ENCODE measurements at regions not wholly inside any gene's neighbourhood (a gene's known extent, or its start where the extent isn't known, plus 50 kb on each side); places are given as distances from the start of the nearest gene placed in this dataset.

- Histone ChIP-seq H3K36me3 (ENCODE audit: control insufficient read depth in 4 of 4, insufficient read depth in 3 of 4, low read depth in 1 of 4, low read length in 3 of 4) (no peaks in the 10 kb centered on the region), H3K9me3 (ENCODE audit: control insufficient read depth in 4 of 4, low read length in 3 of 4) (no peaks in the 10 kb centered on the region), H3K27me3 (ENCODE audit: control insufficient read depth in 4 of 4, insufficient read depth in 4 of 4, low read length in 3 of 4) (no peaks in the 10 kb centered on the region), H3K9ac (ENCODE audit: low read depth in 1 of 2, low read length in 2 of 2) (no peak overlapping the region), H3K4me1 (ENCODE audit: control insufficient read depth in 4 of 4, insufficient read depth in 4 of 4, low read length in 3 of 4) (no peaks in the 10 kb centered on the region), H3K27ac (ENCODE audit: low read depth in 1 of 2, low read length in 2 of 2) (no peak overlapping the region), H3K4me3 (ENCODE audit: low read depth in 1 of 3, low read length in 3 of 3) (no peak overlapping the region)
- no peak for DNase-seq (ENCODE audit: low spot score)
- TF ChIP-seq REST (IDR thresholded peaks at IDR 0.05) (no peak), HNF4G (IDR thresholded peaks at IDR 0.05) (no peak), FOXA2 (IDR thresholded peaks at IDR 0.05) (no peak), SP1 (IDR thresholded peaks at IDR 0.05) (no peak), YY1 (IDR thresholded peaks at IDR 0.05) (no peak), RXRA (IDR thresholded peaks at IDR 0.05) (no peak), ZBTB33 (IDR thresholded peaks at IDR 0.05) (no peak), ATF3 (IDR thresholded peaks at IDR 0.05) (no peak), HNF4A (conservative IDR thresholded peaks at IDR 0.05) (no peak), RAD21 (IDR thresholded peaks at IDR 0.05) (no peak), TAF1 (conservative IDR thresholded peaks at IDR 0.05) (no peak), EGR1 (IDR thresholded peaks at IDR 0.05; ENCODE audit: low read depth in 2 of 2) (no peak), MAX (IDR thresholded peaks at IDR 0.05) (no peak), CTCF (IDR thresholded peaks at IDR 0.05; ENCODE audit: low read depth, low read length, missing input control) (no peak), NR2F2 (IDR thresholded peaks at IDR 0.05) (no peak), FOXA1 (IDR thresholded peaks at IDR 0.05) (no peak), GABPA (IDR thresholded peaks at IDR 0.05 in 1 of 2, conservative IDR thresholded peaks at IDR 0.05 in 1 of 2) (no peak)
- WGBS = 88% methylated on average over 11 of the region's 11 CpGs
These were observed 209.1 kb downstream of the MAF start for GRCh38 chr16:79391395-79391794.
